Panc1 (cell line): ENCODE measurements at regions not wholly inside any gene's neighbourhood (a gene's known extent, or its start where the extent isn't known, plus 50 kb on each side); places are given as distances from the start of the nearest gene placed in this dataset.
"Not testable (repeated sequence)": the region's sequence is repeated elsewhere in the genome, so short reads cannot be mapped to it uniquely, and the experiment has no call there.

ENCODE experiments used
- ATAC-seq: fragments of 200-7000 bp; cut with Tn5 transposase; 2 replicates; pipeline ENCODE4 v1.9.1; 2020; ENCODE audit warnings: mild to moderate bottlenecking, moderate library complexity
- BruUV-seq: library from RNA; stranded (reverse); fragments of 400-500 nt; replicated peaks from 2 replicates; lab custom pipeline; 2021; lab: Mats Ljungman, UMichigan
- CTCF ChIA-PET: fragments of 300-600 bp; sonication (Branson Sonifier 250); formaldehyde crosslinking; loops from one replicate; lab custom pipeline; 2022; ENCODE audit warnings: antibody characterized with exemption; lab: Charles Lee
- POLR2A ChIA-PET: fragments of 300-600 bp; sonication (Branson Sonifier 250); formaldehyde crosslinking; loops from one replicate; lab custom pipeline; 2022; ENCODE audit warnings: antibody characterized with exemption; lab: Charles Lee
- DNase-seq: peaks from one replicate; pipeline ENCODE4 v3.0.0-alpha.2; 2010; ENCODE audit warnings: low read depth, low spot score
- H3K27ac ChIP-seq: 2 replicates; pipeline ENCODE4 v1.5.1; 2011; ENCODE audit warnings: mild to moderate bottlenecking, low read length, inconsistent platforms
- H3K27me3 ChIP-seq: fragments of 200-500 bp; sonication (Bioruptor generic); 2 replicates; pipeline ENCODE4 v1.6.0; 2014; ENCODE audit warnings: low read length, inconsistent platforms; ENCODE audit not compliant: control insufficient read depth, insufficient read depth
- H3K36me3 ChIP-seq: fragments of 200-500 bp; sonication (Bioruptor generic); 2 replicates; pipeline ENCODE4 v1.5.1; 2014; ENCODE audit warnings: inconsistent platforms, mild to moderate bottlenecking, low read length, moderate library complexity; ENCODE audit not compliant: control insufficient read depth, insufficient read depth
- H3K4me1 ChIP-seq: 2 replicates; pipeline ENCODE4 v1.5.1; 2011; ENCODE audit warnings: inconsistent platforms, mild to moderate bottlenecking, low read length, moderate library complexity; ENCODE audit not compliant: control insufficient read depth, insufficient read depth
- H3K4me3 ChIP-seq, 2 experiments: 2 replicates each; pipeline ENCODE4 v1.5.1; 2011 to 2012; ENCODE audit warnings: low read depth in 2 of 2, low read length in 2 of 2, mild to moderate bottlenecking in 2 of 2, inconsistent platforms in 1 of 2, moderate library complexity in 1 of 2
- H3K9me3 ChIP-seq: fragments of 200-500 bp; sonication (Bioruptor generic); 2 replicates; pipeline ENCODE4 v1.5.1; 2014; ENCODE audit warnings: low read depth, mild to moderate bottlenecking, inconsistent platforms, low read length, moderate library complexity; ENCODE audit not compliant: control insufficient read depth, insufficient read depth
- CTCF ChIP-seq: fragments of 450-650 bp; IDR thresholded peaks from 2 replicates; pipeline ENCODE4 v1.5.1; 2017; ENCODE audit warnings: mild to moderate bottlenecking
- POLR2AphosphoS5 ChIP-seq: IDR thresholded peaks from 2 replicates; pipeline ENCODE4 v1.6.1; 2012; ENCODE audit warnings: mild to moderate bottlenecking, low read depth, low read length, moderate library complexity
- REST ChIP-seq, 2 experiments: IDR thresholded peaks; 2 replicates each; pipeline ENCODE4 v1.6.1; 2011 to 2012; ENCODE audit warnings: low read depth in 2 of 2, control low read depth in 1 of 2, low read length in 1 of 2, mild to moderate bottlenecking in 1 of 2, moderate library complexity in 1 of 2; ENCODE audit not compliant: insufficient read depth in 1 of 2
- SIN3A ChIP-seq: IDR thresholded peaks from 2 replicates; pipeline ENCODE4 v1.6.1; 2012; ENCODE audit warnings: low read depth, mild to moderate bottlenecking, low read length, moderate library complexity, borderline replicate concordance; ENCODE audit not compliant: insufficient read depth
- TCF7L2 ChIP-seq: IDR thresholded peaks from 2 replicates; pipeline ENCODE4 v1.6.1; 2011; ENCODE audit warnings: mild to moderate bottlenecking, low read depth, low read length, inconsistent platforms
- in situ Hi-C: cut with HindIII; loops from 2 replicates; pipeline ENCODE4 v1.10.0; 2016; ENCODE audit warnings: low sequenced_read_pairs, low pct_unique_long_range_greater_than_20kb
- intact Hi-C: fragments of 100-400 bp; cut with micrococcal nuclease; formaldehyde crosslinking; loops from one replicate; pipeline ENCODE4 v1.10.0; 2022; ENCODE audit not compliant: unreplicated experiment

- H3K4me3 ChIP-seq: no peak overlapping the region
- DNase-seq: no peak
- no peaks in the 10 kb centered on the region for H3K9me3 ChIP-seq
- no TSS peak for BruUV-seq
- H3K27ac ChIP-seq: no peak overlapping the region
- ChIA-PET POLR2A (no interaction called here), CTCF (no interaction called here)
- ATAC-seq: no peak
- no peaks in the 10 kb centered on the region for H3K36me3 ChIP-seq
- no peaks in the 10 kb centered on the region for H3K4me1 ChIP-seq
- in situ Hi-C loops: no loop called here
- TF ChIP-seq CTCF (no peak), TCF7L2 (no peak), POLR2AphosphoS5 (no peak), SIN3A (no peak)
- no peaks in the 10 kb centered on the region for H3K27me3 ChIP-seq
- intact Hi-C loops: no loop called here
These were observed 80.8 kb upstream of the COL1A2 start for GRCh38 chr7:94313926-94314325.

GRCh38 chr7:94314413-94315410, 80.0 kb upstream of the COL1A2 start:
- TF ChIP-seq SIN3A (no peak), CTCF (no peak), REST (IDR thresholded peaks at IDR 0.05; ENCODE audit: insufficient read depth in 1 of 2, low read depth in 2 of 2, low read length in 1 of 2) (no peak), POLR2AphosphoS5 (no peak), TCF7L2 (no peak)
- Histone ChIP-seq H3K4me1 (no peaks in the 10 kb centered on the region), H3K27me3 (no peaks in the 10 kb centered on the region), H3K36me3 (no peaks in the 10 kb centered on the region), H3K9me3 (no peaks in the 10 kb centered on the region), H3K4me3 (no peak overlapping the region), H3K27ac (no peak overlapping the region)
- in situ Hi-C loops: no loop called here
- intact Hi-C loops: no loop called here
- CTCF ChIA-PET: no interaction called here
- POLR2A ChIA-PET: no interaction called here
- ATAC-seq (no peak), DNase-seq (no peak)
- no TSS peak for BruUV-seq

- H3K4me3 ChIP-seq, POLR2A ChIA-PET, H3K36me3 ChIP-seq, H3K9me3 ChIP-seq, ATAC-seq, DNase-seq, in situ Hi-C loops, CTCF ChIA-PET, intact Hi-C loops, H3K27me3 ChIP-seq, H3K4me1 ChIP-seq, BruUV-seq, H3K27ac ChIP-seq: not testable (repeated sequence)
These were observed 73.6 kb upstream of the COL1A2 start for GRCh38 chr7:94321138-94321537.
